ENCODE measurements at regions not wholly inside any gene's neighbourhood (a gene's known extent, or its start where the extent isn't known, plus 50 kb on each side); places are given as distances from the start of the nearest gene placed in this dataset.

DNA sequence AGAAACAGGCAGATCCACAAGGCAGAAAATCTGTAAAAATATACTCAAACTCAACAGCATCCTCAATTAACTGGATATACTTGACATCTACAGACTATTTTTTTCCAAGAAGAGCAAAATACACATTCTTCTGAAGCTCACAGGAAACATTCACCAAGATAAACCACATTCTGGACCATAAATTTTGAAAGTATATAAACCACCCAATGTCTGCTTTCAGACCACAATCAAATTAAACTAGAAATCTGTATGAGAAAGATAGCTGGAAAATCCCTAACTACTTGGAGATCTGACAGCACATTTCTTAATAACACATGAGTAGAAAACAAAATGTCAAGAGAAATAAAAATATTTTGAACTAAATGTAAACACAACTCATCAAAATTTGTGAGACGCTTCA lies 195.5 kb downstream of the ERMARD start:
- Histone ChIP-seq H3K36me3 (no peaks in the 10 kb centered on the region), H3K9me3 (no peaks in the 10 kb centered on the region), H3K4me3 (ENCODE audit: low read depth in 1 of 2, low read length in 1 of 2) (no peak overlapping the region), H3K4me1 (ENCODE audit: control insufficient read depth in 1 of 2, insufficient read depth in 1 of 2, low read depth in 1 of 2, low read length in 1 of 2) (no peaks in the 10 kb centered on the region), H3K27ac (no peak overlapping the region), H3K27me3 (peaks cover 8% of the 10 kb centered on the region)
- no peak for TF ChIP-seq CTCF (IDR thresholded peaks at IDR 0.05)

DNA sequence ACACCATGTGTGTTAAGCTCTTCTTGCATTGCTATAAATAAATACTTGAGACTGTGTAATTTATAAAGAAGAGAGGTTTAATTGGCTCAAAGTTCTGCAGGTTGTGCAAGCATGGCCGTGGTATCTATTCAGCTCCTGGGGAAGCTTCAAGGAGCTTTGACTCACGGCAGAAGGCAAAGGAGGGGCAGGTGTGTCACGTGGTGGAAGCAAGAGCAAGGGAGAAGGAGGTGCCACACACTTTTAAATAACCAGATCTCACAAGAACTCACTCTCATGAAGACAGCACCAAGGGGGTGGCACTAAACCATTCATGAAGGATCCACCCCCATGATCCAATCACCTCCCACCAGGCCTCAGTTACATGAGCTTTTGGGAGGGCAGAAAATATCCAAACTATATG lies 193.7 kb downstream of the ERMARD start:
- TF ChIP-seq CTCF (IDR thresholded peaks at IDR 0.05), result no peak
- Histone ChIP-seq H3K27ac (no peak overlapping the region), H3K9me3 (no peaks in the 10 kb centered on the region), H3K4me3 (ENCODE audit: low read depth in 1 of 2, low read length in 1 of 2) (no peak overlapping the region), H3K27me3 (peaks cover 8% of the 10 kb centered on the region), H3K36me3 (no peaks in the 10 kb centered on the region), H3K4me1 (ENCODE audit: control insufficient read depth in 1 of 2, insufficient read depth in 1 of 2, low read depth in 1 of 2, low read length in 1 of 2) (no peaks in the 10 kb centered on the region)

- no peaks in the 10 kb centered on the region for H3K4me1 ChIP-seq (ENCODE audit: control insufficient read depth in 1 of 2, insufficient read depth in 1 of 2, low read depth in 1 of 2, low read length in 1 of 2)
- no peaks in the 10 kb centered on the region for H3K36me3 ChIP-seq
- H3K27me3 ChIP-seq, result peaks cover 8% of the 10 kb centered on the region
- no peak overlapping the region for H3K4me3 ChIP-seq (ENCODE audit: low read depth in 1 of 2, low read length in 1 of 2)
- H3K9me3 ChIP-seq, result no peaks in the 10 kb centered on the region
- H3K27ac ChIP-seq, result no peak overlapping the region
- no peak for TF ChIP-seq CTCF (IDR thresholded peaks at IDR 0.05)
These were observed 193.0 kb downstream of the ERMARD start for GRCh38 chr6:169944415-169944814.

GRCh38 chr6:169944061-169944337 lies 192.6 kb downstream of the ERMARD start:
- Histone ChIP-seq H3K27me3 (peaks cover 8% of the 10 kb centered on the region), H3K27ac (no peak overlapping the region), H3K36me3 (no peaks in the 10 kb centered on the region), H3K9me3 (no peaks in the 10 kb centered on the region), H3K4me3 (ENCODE audit: low read depth in 1 of 2, low read length in 1 of 2) (no peak overlapping the region), H3K4me1 (ENCODE audit: control insufficient read depth in 1 of 2, insufficient read depth in 1 of 2, low read depth in 1 of 2, low read length in 1 of 2) (no peaks in the 10 kb centered on the region)
- no peak for TF ChIP-seq CTCF (IDR thresholded peaks at IDR 0.05)

DNA sequence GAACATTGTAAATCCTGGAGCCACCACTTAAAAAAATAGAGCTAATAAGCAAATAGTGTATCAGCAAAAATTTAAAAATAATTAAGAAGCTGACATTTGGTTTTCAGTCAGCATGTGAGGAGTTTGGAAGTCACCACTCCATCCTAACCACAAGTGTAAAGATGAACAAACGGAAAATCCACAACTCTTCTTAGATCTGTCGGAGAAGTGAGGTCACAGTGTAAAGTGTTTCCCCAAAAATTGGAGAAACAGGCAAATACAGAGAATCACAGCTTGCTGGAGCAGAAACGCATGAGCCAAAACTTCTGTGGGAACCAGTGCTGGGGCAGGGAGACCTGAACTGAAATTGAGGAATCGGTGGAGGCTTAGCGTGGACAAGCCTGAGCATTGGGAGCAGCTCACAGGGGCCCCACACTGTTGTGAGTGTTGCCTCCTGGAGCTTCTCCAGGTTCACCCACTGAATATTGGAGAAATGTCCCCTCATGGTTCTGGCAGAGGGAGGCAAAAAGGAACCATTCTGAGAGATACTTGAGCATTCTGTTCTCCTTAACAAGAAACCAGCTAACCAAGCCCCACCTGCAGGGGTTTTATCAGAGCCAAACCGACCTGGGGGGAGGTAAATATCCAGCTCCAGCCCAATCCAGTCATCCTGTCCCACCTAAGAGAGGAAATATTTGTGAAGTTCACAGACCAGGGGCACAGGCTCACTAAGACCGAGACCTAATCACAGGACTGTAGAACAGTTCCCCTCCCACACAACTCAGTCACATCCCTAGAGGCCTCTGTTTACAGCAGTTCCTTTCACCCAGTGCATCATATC lies 192.0 kb downstream of the ERMARD start:
- Histone ChIP-seq H3K27me3 (peaks cover 8% of the 10 kb centered on the region), H3K9me3 (no peaks in the 10 kb centered on the region), H3K36me3 (no peaks in the 10 kb centered on the region), H3K4me3 (ENCODE audit: low read depth in 1 of 2, low read length in 1 of 2) (no peak overlapping the region), H3K27ac (no peak overlapping the region), H3K4me1 (ENCODE audit: control insufficient read depth in 1 of 2, insufficient read depth in 1 of 2, low read depth in 1 of 2, low read length in 1 of 2) (no peaks in the 10 kb centered on the region)
- no peak for TF ChIP-seq CTCF (IDR thresholded peaks at IDR 0.05)
